ENCODE measurements at regions not wholly inside any gene's neighbourhood (a gene's known extent, or its start where the extent isn't known, plus 50 kb on each side); places are given as distances from the start of the nearest gene placed in this dataset.
"Not testable (repeated sequence)": the region's sequence is repeated elsewhere in the genome, so short reads cannot be mapped to it uniquely, and the experiment has no call there.

- Mint-ChIP-seq H3K27ac (peak overlapping the region; percentile 57), H3K4me3 (no peak overlapping the region), H3K9me3 (peaks cover 2 to 4% of the 10 kb centered on the region in 2 donors), H3K4me1 (peaks cover 13 to 29% of the 10 kb centered on the region in 2 donors), H3K36me3 (peaks cover 0 to 6% of the 10 kb centered on the region in 2 donors), H3K27me3 (no peaks in the 10 kb centered on the region)
- DNase-seq (no peak), ATAC-seq (replicated peaks) (peak; percentile 65 to 79)
Measured at GRCh38 chr6:154931711-154932424, 63.2 kb upstream of the TIAM2 start.

- peaks cover 2 to 4% of the 10 kb centered on the region in 2 donors for H3K9me3 Mint-ChIP-seq
- H3K4me1 Mint-ChIP-seq: peaks cover 13 to 29% of the 10 kb centered on the region in 2 donors
- H3K4me3 Mint-ChIP-seq: no peak overlapping the region
- no peaks in the 10 kb centered on the region for H3K27me3 Mint-ChIP-seq
- ATAC-seq (replicated peaks) (no peak), DNase-seq (no peak)
- H3K27ac Mint-ChIP-seq: no peak overlapping the region
- H3K36me3 Mint-ChIP-seq: peaks cover 0 to 6% of the 10 kb centered on the region in 2 donors
Measured at GRCh38 chr6:154932515-154933027, 62.5 kb upstream of the TIAM2 start.

GRCh38 chr6:154933181-154933827, 61.8 kb upstream of the TIAM2 start:
- Mint-ChIP-seq H3K27me3 (no peaks in the 10 kb centered on the region), H3K4me1 (peaks cover 13 to 29% of the 10 kb centered on the region in 2 donors), H3K27ac (no peak overlapping the region), H3K36me3 (peaks cover 0 to 6% of the 10 kb centered on the region in 2 donors), H3K9me3 (peaks cover 2 to 4% of the 10 kb centered on the region in 2 donors), H3K4me3 (no peak overlapping the region)
- ATAC-seq (replicated peaks) (no peak), DNase-seq (no peak)

GRCh38 chr6:154937306-154938220, 57.6 kb upstream of the TIAM2 start:
- DNase-seq (no peak), ATAC-seq (replicated peaks) (no peak)
- Mint-ChIP-seq H3K9me3 (peaks cover 2 to 4% of the 10 kb centered on the region in 2 donors), H3K27me3 (no peaks in the 10 kb centered on the region), H3K27ac (no peak overlapping the region), H3K36me3 (peaks cover 2 to 4% of the 10 kb centered on the region in 2 donors), H3K4me1 (peaks cover 2 to 11% of the 10 kb centered on the region in 2 donors), H3K4me3 (no peak overlapping the region)

GRCh38 chr6:154938221-154938580, 56.9 kb upstream of the TIAM2 start:
- Mint-ChIP-seq H3K36me3 (peaks cover 2 to 4% of the 10 kb centered on the region in 2 donors), H3K27ac (no peak overlapping the region)
- no peak for ATAC-seq (replicated peaks)

DNA sequence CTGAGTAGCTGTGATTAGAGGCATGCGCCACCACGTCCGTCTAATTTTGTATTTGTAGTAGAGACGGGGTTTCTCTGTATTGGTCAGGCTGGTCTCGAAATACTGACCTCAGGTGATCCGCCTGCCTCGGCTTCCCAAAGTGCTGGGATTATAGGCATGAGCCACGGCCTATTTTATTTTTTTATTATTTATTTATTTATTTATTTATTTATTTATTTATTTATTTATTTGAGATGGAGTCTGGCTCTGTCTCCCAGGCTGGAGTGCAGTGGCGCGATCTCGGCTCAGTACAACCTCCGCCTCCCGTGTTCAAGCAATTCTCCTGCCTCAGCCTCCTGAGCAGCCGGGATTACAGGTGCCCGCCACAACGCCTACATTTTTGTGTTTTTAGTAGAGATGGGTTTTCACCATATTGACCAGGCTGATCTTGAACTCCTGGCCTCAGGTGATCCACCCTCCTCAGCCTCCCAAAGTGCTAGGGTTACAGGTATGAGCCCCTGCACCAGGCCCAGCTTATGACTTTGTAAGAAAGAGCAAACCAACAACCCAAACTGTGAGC, 56.3 kb upstream of the TIAM2 start:
- DNase-seq; H3K27ac Mint-ChIP-seq; H3K27me3 Mint-ChIP-seq; H3K4me3 Mint-ChIP-seq; ATAC-seq (replicated peaks); H3K4me1 Mint-ChIP-seq; H3K9me3 Mint-ChIP-seq; H3K36me3 Mint-ChIP-seq: not testable (repeated sequence)

More at GRCh38 chr6:154938221-154938580, 56.9 kb upstream of the TIAM2 start:
- Mint-ChIP-seq H3K4me1 (peaks cover 0 to 4% of the 10 kb centered on the region in 2 donors), H3K4me3 (no peak overlapping the region), H3K9me3 (peaks cover 2 to 4% of the 10 kb centered on the region in 2 donors), H3K27me3 (no peaks in the 10 kb centered on the region)
- no peak for DNase-seq

DNA sequence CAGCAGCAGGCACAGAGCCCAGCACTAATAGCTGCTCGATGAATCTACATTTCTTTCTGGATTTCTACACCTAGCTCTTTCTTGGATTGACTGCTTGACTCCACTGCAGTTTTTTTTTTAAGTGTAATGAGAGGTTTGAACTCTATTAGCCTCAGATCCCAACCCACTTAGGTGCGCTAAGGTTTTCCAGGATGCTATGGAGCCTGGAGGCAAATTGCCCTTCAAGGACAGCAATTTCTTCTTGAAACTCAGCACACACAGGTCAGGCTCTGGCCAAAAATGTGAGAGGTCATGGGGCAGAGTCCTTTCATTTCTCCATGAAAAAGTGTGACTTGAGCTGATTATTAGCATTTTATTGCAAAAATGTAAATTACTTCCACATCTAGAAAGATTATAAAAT, 52.3 kb upstream of the TIAM2 start:
- Mint-ChIP-seq H3K27ac (no peak overlapping the region), H3K9me3 (peaks cover 3 to 6% of the 10 kb centered on the region in 2 donors), H3K27me3 (no peaks in the 10 kb centered on the region), H3K4me3 (no peak overlapping the region), H3K36me3 (peaks cover 21 to 26% of the 10 kb centered on the region in 2 donors), H3K4me1 (no peaks in the 10 kb centered on the region)
- ATAC-seq (replicated peaks): no peak
- DNase-seq: no peak

- Mint-ChIP-seq H3K4me3 (no peak overlapping the region), H3K9me3 (peaks cover 3 to 6% of the 10 kb centered on the region in 2 donors), H3K4me1 (peaks cover 5 to 7% of the 10 kb centered on the region in 2 donors), H3K27ac (no peak overlapping the region), H3K36me3 (peaks cover 27 to 32% of the 10 kb centered on the region in 2 donors), H3K27me3 (no peaks in the 10 kb centered on the region)
- DNase-seq (no peak), ATAC-seq (replicated peaks) (no peak)
Measured at GRCh38 chr6:154945271-154945890, 49.7 kb upstream of the TIAM2 start.
